GM23338 (cell line): ENCODE measurements at regions not wholly inside any gene's neighbourhood (a gene's known extent, or its start where the extent isn't known, plus 50 kb on each side); places are given as distances from the start of the nearest gene placed in this dataset.

ENCODE experiments used
- ATAC-seq: fragments of 200-7000 bp; cut with Tn5 transposase; 3 replicates; pipeline ENCODE4 v1.9.1; 2020
- DNase-seq: peaks from one replicate; pipeline ENCODE4 v3.0.0-alpha.2; 2015; ENCODE audit warnings: low spot score
- H2AFZ ChIP-seq: fragments of 200-600 bp; sonication (generic); 2 replicates; pipeline ENCODE4 v1.8.0; 2016; ENCODE audit warnings: antibody characterized with exemption, mild to moderate bottlenecking, moderate library complexity
- H3F3A ChIP-seq: fragments of 200-600 bp; sonication (generic); replicated peaks from 2 replicates; pipeline ENCODE4 v1.8.0; 2017; ENCODE audit warnings: antibody characterized with exemption, mixed run types, low read depth
- H3K27ac ChIP-seq: fragments of 200-600 bp; sonication (generic); 2 replicates; pipeline ENCODE4 v1.6.1; 2016; ENCODE audit warnings: low read depth
- H3K27me3 ChIP-seq: fragments of 200-600 bp; sonication (generic); 2 replicates; pipeline ENCODE4 v1.8.0; 2016; ENCODE audit warnings: mild to moderate bottlenecking, mixed run types, moderate library complexity; ENCODE audit not compliant: insufficient read depth
- H3K36me3 ChIP-seq: fragments of 200-600 bp; sonication (generic); 2 replicates; pipeline ENCODE4 v1.8.0; 2016; ENCODE audit warnings: mild to moderate bottlenecking; ENCODE audit not compliant: insufficient read depth
- H3K4me1 ChIP-seq: fragments of 200-600 bp; sonication (generic); 2 replicates; pipeline ENCODE4 v1.8.0; 2016; ENCODE audit warnings: mild to moderate bottlenecking, moderate library complexity; ENCODE audit not compliant: insufficient read depth
- H3K4me2 ChIP-seq: fragments of 200-600 bp; sonication (generic); 2 replicates; pipeline ENCODE4 v1.7.1; 2017; ENCODE audit warnings: mixed run types
- H3K4me3 ChIP-seq: fragments of 200-600 bp; sonication (generic); 2 replicates; pipeline ENCODE4 v1.6.1; 2016; ENCODE audit warnings: mixed run types
- H3K79me2 ChIP-seq: fragments of 200-600 bp; sonication (generic); replicated peaks from 2 replicates; pipeline ENCODE4 v1.8.0; 2017; ENCODE audit warnings: mild to moderate bottlenecking; ENCODE audit not compliant: insufficient read depth
- H3K9me2 ChIP-seq: fragments of 200-600 bp; sonication (generic); 2 replicates; pipeline ENCODE4 v1.8.0; 2017; ENCODE audit not compliant: insufficient read depth
- H4K20me1 ChIP-seq: fragments of 200-600 bp; sonication (generic); replicated peaks from 2 replicates; pipeline ENCODE4 v1.8.0; 2017; ENCODE audit warnings: mild to moderate bottlenecking; ENCODE audit not compliant: insufficient read depth
- H3K27ac Mint-ChIP-seq: 2 replicates; pipeline ENCODE4 v1.8.0; 2020; ENCODE audit warnings: inconsistent platforms, mild to moderate bottlenecking, moderate library complexity, mixed read lengths
- H3K27me3 Mint-ChIP-seq: 3 replicates; pipeline ENCODE4 v1.8.0; 2022; ENCODE audit warnings: low read depth, mild to moderate bottlenecking, moderate library complexity, mixed read lengths, inconsistent platforms; ENCODE audit not compliant: insufficient read depth, poor library complexity
- H3K36me3 Mint-ChIP-seq: 3 replicates; pipeline ENCODE4 v1.8.0; 2021; ENCODE audit warnings: low read depth, mild to moderate bottlenecking, inconsistent platforms, moderate library complexity, mixed read lengths
- H3K4me1 Mint-ChIP-seq: 3 replicates; pipeline ENCODE4 v1.8.0; 2020; ENCODE audit warnings: mild to moderate bottlenecking, inconsistent platforms, mixed read lengths
- H3K4me3 Mint-ChIP-seq: 3 replicates; pipeline ENCODE4 v1.8.0; 2021; ENCODE audit warnings: moderate library complexity, mild to moderate bottlenecking, inconsistent platforms, mixed read lengths
- H3K9me3 Mint-ChIP-seq: 3 replicates; pipeline ENCODE4 v1.8.0; 2020; ENCODE audit warnings: moderate library complexity, mild to moderate bottlenecking, inconsistent platforms, mixed read lengths
- CREB1 ChIP-seq: fragments of 250-450 bp; sonication (Bioruptor Pico); IDR thresholded peaks from 2 replicates; pipeline ENCODE4 v1.5.0; 2020; ENCODE audit warnings: low read depth, mild to moderate bottlenecking, moderate library complexity
- CTCF ChIP-seq, 2 experiments: fragments of 200-600 bp in 1 of 2; sonication (generic) in 1 of 2; conservative IDR thresholded peaks; 2 replicates each; pipeline versions ENCODE4 v1.5.1 to v1.6.1; 2016 to 2017; ENCODE audit warnings: antibody characterized with exemption in 2 of 2, low read depth in 2 of 2, mild to moderate bottlenecking in 2 of 2, moderate library complexity in 1 of 2
- EZH2 ChIP-seq: fragments of 200-600 bp; sonication (generic); IDR thresholded peaks from one replicate; pipeline ENCODE4 v1.8.0; 2017; ENCODE audit warnings: antibody characterized with exemption, mild to moderate bottlenecking, low read depth; ENCODE audit not compliant: unreplicated experiment
- EZH2phosphoT487 ChIP-seq: fragments of 200-600 bp; sonication (generic); IDR thresholded peaks from one replicate; pipeline ENCODE4 v1.8.1; 2018; ENCODE audit warnings: antibody characterized with exemption; ENCODE audit not compliant: unreplicated experiment
- JUNB ChIP-seq: IDR thresholded peaks from one replicate; pipeline ENCODE4 v1.6.1; 2016; ENCODE audit warnings: antibody characterized with exemption; ENCODE audit not compliant: unreplicated experiment
- NANOG ChIP-seq: IDR thresholded peaks from 2 replicates; pipeline ENCODE4 v1.6.1; 2016; ENCODE audit warnings: antibody characterized with exemption, borderline replicate concordance
- POLR2AphosphoS5 ChIP-seq: IDR thresholded peaks from 2 replicates; pipeline ENCODE4 v1.6.1; 2016; ENCODE audit warnings: antibody characterized with exemption, low read depth
- ZNF331 ChIP-seq: fragments of 250-450 bp; sonication (Bioruptor Pico); IDR thresholded peaks from 2 replicates; pipeline ENCODE4 v1.5.0; 2020; ENCODE audit warnings: low read depth, mild to moderate bottlenecking, moderate library complexity
- ZNF462 ChIP-seq: fragments of 250-450 bp; sonication (Bioruptor Pico); IDR thresholded peaks from 2 replicates; pipeline ENCODE4 v1.5.0; 2020; ENCODE audit warnings: mild to moderate bottlenecking, moderate library complexity

- TF ChIP-seq CTCF (conservative IDR thresholded peaks at IDR 0.05; ENCODE audit: low read depth in 2 of 2) (no peak), EZH2phosphoT487 (no peak), EZH2 (no peak), NANOG (no peak), POLR2AphosphoS5 (no peak), JUNB (no peak), CREB1 (CRISPR knock-in tag) (no peak), ZNF331 (CRISPR knock-in tag) (no peak)
Measured at GRCh38 chr10:36476399-36476798, 649.0 kb upstream of the ANKRD30A start (continued).

- Histone ChIP-seq H4K20me1 (no peaks in the 10 kb centered on the region), H3K27ac (no peak overlapping the region), H3K4me1 (no peaks in the 10 kb centered on the region), H3K4me3 (no peak overlapping the region), H3K79me2 (no peaks in the 10 kb centered on the region), H3K27me3 (no peaks in the 10 kb centered on the region), H3K9me2 (no peaks in the 10 kb centered on the region), H3F3A (no peaks in the 10 kb centered on the region), H3K36me3 (no peaks in the 10 kb centered on the region), H2AFZ (no peak overlapping the region), H3K4me2 (no peak overlapping the region)
- Mint-ChIP-seq H3K4me3 (no peak overlapping the region), H3K9me3 (no peaks in the 10 kb centered on the region), H3K4me1 (no peaks in the 10 kb centered on the region), H3K36me3 (no peaks in the 10 kb centered on the region), H3K27me3 (no peaks in the 10 kb centered on the region), H3K27ac (no peak overlapping the region)
- ATAC-seq (no peak), DNase-seq (no peak)
- TF ChIP-seq ZNF462, result no peak
- no peak for TF ChIP-seq CREB1 (CRISPR knock-in tag)
- TF ChIP-seq NANOG, result no peak
Measured at GRCh38 chr10:36475746-36476145, 649.7 kb upstream of the ANKRD30A start.
